ENCODE measurements at regions not wholly inside any gene's neighbourhood (a gene's known extent, or its start where the extent isn't known, plus 50 kb on each side); places are given as distances from the start of the nearest gene placed in this dataset.

DNA sequence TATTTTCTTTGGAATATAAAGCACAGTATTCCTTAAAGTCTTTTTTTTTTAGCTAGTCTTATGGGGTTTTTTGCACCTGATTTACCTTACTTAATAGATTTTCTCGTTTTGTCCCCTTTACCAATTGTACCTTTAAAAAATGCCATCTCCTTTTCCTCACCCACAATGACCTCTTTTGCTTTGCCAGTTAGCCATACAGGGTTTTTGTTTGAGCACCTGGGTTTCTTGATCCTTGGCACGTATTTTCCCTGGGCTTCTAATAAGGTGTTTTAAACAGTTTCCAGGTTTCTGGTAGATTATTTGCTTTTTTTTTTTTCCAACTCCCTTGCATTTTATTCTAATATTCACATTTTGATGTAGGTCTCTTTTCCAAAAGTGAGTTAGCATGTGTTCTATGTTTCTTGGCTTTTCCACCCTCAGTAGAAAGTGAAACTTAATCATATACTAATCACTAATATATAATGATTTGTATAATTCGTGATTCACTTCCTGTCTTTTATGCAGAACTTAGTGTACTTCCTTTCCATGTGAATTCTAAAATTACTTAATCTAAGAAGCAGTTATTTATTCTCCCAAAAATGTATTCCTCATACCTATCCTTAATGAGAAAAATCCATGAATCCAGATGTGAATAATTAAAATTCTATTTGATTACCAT lies 673.9 kb upstream of the RGMB start:
- H3K36me3 Mint-ChIP-seq, result no peaks in the 10 kb centered on the region
- H3K4me3 Mint-ChIP-seq, result no peak overlapping the region
- H3K27me3 Mint-ChIP-seq (ENCODE audit: low read depth), result no peaks in the 10 kb centered on the region
- no peak for TF ChIP-seq TEAD4 (CRISPR knock-in tag; IDR thresholded peaks at IDR 0.05)
- TF ChIP-seq, protein P1, sequence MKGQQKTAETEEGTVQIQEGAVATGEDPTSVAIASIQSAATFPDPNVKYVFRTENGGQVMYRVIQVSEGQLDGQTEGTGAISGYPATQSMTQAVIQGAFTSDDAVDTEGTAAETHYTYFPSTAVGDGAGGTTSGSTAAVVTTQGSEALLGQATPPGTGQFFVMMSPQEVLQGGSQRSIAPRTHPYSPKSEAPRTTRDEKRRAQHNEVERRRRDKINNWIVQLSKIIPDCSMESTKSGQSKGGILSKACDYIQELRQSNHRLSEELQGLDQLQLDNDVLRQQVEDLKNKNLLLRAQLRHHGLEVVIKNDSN (CRISPR knock-in tag; IDR thresholded peaks at IDR 0.05), result no peak
- TF ChIP-seq, protein P2, sequence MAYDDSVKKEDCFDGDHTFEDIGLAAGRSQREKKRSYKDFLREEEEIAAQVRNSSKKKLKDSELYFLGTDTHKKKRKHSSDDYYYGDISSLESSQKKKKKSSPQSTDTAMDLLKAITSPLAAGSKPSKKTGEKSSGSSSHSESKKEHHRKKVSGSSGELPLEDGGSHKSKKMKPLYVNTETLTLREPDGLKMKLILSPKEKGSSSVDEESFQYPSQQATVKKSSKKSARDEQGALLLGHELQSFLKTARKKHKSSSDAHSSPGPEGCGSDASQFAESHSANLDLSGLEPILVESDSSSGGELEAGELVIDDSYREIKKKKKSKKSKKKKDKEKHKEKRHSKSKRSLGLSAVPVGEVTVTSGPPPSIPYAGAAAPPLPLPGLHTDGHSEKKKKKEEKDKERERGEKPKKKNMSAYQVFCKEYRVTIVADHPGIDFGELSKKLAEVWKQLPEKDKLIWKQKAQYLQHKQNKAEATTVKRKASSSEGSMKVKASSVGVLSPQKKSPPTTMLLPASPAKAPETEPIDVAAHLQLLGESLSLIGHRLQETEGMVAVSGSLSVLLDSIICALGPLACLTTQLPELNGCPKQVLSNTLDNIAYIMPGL (CRISPR knock-in tag; IDR thresholded peaks at IDR 0.05), result no peak
- TF ChIP-seq, protein P3, sequence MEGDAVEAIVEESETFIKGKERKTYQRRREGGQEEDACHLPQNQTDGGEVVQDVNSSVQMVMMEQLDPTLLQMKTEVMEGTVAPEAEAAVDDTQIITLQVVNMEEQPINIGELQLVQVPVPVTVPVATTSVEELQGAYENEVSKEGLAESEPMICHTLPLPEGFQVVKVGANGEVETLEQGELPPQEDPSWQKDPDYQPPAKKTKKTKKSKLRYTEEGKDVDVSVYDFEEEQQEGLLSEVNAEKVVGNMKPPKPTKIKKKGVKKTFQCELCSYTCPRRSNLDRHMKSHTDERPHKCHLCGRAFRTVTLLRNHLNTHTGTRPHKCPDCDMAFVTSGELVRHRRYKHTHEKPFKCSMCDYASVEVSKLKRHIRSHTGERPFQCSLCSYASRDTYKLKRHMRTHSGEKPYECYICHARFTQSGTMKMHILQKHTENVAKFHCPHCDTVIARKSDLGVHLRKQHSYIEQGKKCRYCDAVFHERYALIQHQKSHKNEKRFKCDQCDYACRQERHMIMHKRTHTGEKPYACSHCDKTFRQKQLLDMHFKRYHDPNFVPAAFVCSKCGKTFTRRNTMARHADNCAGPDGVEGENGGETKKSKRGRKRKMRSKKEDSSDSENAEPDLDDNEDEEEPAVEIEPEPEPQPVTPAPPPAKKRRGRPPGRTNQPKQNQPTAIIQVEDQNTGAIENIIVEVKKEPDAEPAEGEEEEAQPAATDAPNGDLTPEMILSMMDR (IDR thresholded peaks at IDR 0.05), result no peak
- no peak for TF ChIP-seq GTF2I (CRISPR knock-in tag; conservative IDR thresholded peaks at IDR 0.05)
- no peak for DNase-seq (ENCODE audit: low spot score)
- H3K9me3 Mint-ChIP-seq, result peaks cover 4% of the 10 kb centered on the region
- H3K27ac Mint-ChIP-seq, result peak overlapping the region; percentile 13; the same call in 1 of the 2 replicates
- ATAC-seq, result no peak
- peaks cover 19% of the 10 kb centered on the region for H3K4me1 Mint-ChIP-seq
- POLR2A ChIA-PET, result interaction anchor here (0.7 kb wide), 1 partner anchor 20 kb away, joined by 3 read pairs; no protein-coding TSS in a partner anchor
- CTCF ChIA-PET, result no interaction called here

DNA sequence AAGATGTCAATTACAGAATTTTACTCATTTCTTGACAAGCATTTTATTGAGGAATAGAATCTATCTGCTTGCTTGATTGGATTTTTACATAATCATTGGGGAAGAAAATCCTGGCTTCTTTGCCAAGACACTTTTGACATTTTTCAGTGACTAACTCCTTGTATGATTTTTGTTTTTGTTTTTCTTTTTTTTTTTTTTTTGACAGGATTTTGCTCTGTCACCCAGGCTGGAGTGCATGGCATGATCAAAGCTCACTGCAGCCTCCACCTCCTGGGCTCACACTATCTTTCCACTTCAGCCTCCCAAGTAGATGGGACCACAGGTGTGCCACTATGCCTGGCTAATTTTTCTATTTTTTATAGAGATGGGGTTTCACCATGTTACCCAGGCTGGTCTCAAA lies 672.3 kb upstream of the RGMB start:
- no peak for DNase-seq (ENCODE audit: low spot score)
- POLR2A ChIA-PET, result no interaction called here
- peaks cover 7% of the 10 kb centered on the region for H3K4me1 Mint-ChIP-seq
- no peaks in the 10 kb centered on the region for H3K36me3 Mint-ChIP-seq
- CTCF ChIA-PET, result no interaction called here
- no peaks in the 10 kb centered on the region for H3K9me3 Mint-ChIP-seq
- no peak overlapping the region for H3K27ac Mint-ChIP-seq
- H3K27me3 Mint-ChIP-seq (ENCODE audit: low read depth), result no peaks in the 10 kb centered on the region
- H3K4me3 Mint-ChIP-seq, result no peak overlapping the region
- TF ChIP-seq, protein P4, sequence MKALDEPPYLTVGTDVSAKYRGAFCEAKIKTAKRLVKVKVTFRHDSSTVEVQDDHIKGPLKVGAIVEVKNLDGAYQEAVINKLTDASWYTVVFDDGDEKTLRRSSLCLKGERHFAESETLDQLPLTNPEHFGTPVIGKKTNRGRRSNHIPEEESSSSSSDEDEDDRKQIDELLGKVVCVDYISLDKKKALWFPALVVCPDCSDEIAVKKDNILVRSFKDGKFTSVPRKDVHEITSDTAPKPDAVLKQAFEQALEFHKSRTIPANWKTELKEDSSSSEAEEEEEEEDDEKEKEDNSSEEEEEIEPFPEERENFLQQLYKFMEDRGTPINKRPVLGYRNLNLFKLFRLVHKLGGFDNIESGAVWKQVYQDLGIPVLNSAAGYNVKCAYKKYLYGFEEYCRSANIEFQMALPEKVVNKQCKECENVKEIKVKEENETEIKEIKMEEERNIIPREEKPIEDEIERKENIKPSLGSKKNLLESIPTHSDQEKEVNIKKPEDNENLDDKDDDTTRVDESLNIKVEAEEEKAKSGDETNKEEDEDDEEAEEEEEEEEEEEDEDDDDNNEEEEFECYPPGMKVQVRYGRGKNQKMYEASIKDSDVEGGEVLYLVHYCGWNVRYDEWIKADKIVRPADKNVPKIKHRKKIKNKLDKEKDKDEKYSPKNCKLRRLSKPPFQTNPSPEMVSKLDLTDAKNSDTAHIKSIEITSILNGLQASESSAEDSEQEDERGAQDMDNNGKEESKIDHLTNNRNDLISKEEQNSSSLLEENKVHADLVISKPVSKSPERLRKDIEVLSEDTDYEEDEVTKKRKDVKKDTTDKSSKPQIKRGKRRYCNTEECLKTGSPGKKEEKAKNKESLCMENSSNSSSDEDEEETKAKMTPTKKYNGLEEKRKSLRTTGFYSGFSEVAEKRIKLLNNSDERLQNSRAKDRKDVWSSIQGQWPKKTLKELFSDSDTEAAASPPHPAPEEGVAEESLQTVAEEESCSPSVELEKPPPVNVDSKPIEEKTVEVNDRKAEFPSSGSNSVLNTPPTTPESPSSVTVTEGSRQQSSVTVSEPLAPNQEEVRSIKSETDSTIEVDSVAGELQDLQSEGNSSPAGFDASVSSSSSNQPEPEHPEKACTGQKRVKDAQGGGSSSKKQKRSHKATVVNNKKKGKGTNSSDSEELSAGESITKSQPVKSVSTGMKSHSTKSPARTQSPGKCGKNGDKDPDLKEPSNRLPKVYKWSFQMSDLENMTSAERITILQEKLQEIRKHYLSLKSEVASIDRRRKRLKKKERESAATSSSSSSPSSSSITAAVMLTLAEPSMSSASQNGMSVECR (CRISPR knock-in tag; IDR thresholded peaks at IDR 0.05; ENCODE audit: borderline replicate concordance), result no peak
- TF ChIP-seq, protein P5, sequence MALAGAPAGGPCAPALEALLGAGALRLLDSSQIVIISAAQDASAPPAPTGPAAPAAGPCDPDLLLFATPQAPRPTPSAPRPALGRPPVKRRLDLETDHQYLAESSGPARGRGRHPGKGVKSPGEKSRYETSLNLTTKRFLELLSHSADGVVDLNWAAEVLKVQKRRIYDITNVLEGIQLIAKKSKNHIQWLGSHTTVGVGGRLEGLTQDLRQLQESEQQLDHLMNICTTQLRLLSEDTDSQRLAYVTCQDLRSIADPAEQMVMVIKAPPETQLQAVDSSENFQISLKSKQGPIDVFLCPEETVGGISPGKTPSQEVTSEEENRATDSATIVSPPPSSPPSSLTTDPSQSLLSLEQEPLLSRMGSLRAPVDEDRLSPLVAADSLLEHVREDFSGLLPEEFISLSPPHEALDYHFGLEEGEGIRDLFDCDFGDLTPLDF (CRISPR knock-in tag; IDR thresholded peaks at IDR 0.05), result no peak
- TF ChIP-seq ZNF671 (CRISPR knock-in tag; IDR thresholded peaks at IDR 0.05) (no peak), TCF7 (CRISPR knock-in tag; IDR thresholded peaks at IDR 0.05; ENCODE audit: low read depth) (no peak)
- ATAC-seq, result no peak

DNA sequence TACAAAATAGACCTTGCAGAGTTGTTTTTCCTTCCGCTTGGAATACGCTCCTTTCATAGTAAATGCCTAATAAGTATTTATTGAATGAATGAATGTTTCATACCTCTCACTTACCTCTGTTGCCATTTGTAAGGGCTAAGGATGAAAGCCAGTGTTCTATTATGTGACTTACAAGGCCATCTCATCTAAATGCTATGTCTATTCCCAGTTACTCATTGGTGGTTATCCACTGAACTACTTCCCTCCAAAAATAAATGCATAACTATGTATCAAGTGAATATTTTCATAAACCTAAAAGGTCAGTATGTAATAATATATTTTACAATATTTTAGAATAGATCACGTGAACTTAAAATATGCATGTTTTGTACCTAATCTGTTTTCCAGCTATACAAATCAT lies 670.5 kb upstream of the RGMB start:
- no peak for DNase-seq (ENCODE audit: low spot score)
- CTCF ChIA-PET, result no interaction called here
- no peaks in the 10 kb centered on the region for H3K27me3 Mint-ChIP-seq (ENCODE audit: low read depth)
- H3K9me3 Mint-ChIP-seq, result no peaks in the 10 kb centered on the region
- ATAC-seq, result no peak
- H3K4me1 Mint-ChIP-seq, result no peaks in the 10 kb centered on the region
- POLR2A ChIA-PET, result no interaction called here
- H3K36me3 Mint-ChIP-seq, result no peaks in the 10 kb centered on the region
- H3K4me3 Mint-ChIP-seq, result no peak overlapping the region
- no peak overlapping the region for H3K27ac Mint-ChIP-seq
- TF ChIP-seq HMGA2 (CRISPR knock-in tag; IDR thresholded peaks at IDR 0.05) (no peak), ATF1 (CRISPR knock-in tag; IDR thresholded peaks at IDR 0.05) (no peak), FOXJ3 (CRISPR knock-in tag; IDR thresholded peaks at IDR 0.05; ENCODE audit: borderline replicate concordance) (no peak), IRF2 (CRISPR knock-in tag; IDR thresholded peaks at IDR 0.05; ENCODE audit: borderline replicate concordance, low read depth) (no peak), FOXP1 (CRISPR knock-in tag; IDR thresholded peaks at IDR 0.05; ENCODE audit: borderline replicate concordance) (no peak), ZNF121 (CRISPR knock-in tag; IDR thresholded peaks at IDR 0.05) (no peak), SP1 (CRISPR knock-in tag; conservative IDR thresholded peaks at IDR 0.05) (no peak), GTF2I (CRISPR knock-in tag; conservative IDR thresholded peaks at IDR 0.05) (no peak), CREB1 (CRISPR knock-in tag; IDR thresholded peaks at IDR 0.05) (no peak), KAT7 (CRISPR knock-in tag; IDR thresholded peaks at IDR 0.05; ENCODE audit: borderline replicate concordance) (no peak), SMAD4 (CRISPR knock-in tag; IDR thresholded peaks at IDR 0.05) (no peak)
- TF ChIP-seq, protein P6, sequence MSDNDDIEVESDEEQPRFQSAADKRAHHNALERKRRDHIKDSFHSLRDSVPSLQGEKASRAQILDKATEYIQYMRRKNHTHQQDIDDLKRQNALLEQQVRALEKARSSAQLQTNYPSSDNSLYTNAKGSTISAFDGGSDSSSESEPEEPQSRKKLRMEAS (CRISPR knock-in tag; IDR thresholded peaks at IDR 0.05), result no peak

Measured in WTC11 (cell line).